Testis (tissue), 2 donors: ENCODE measurements at regions not wholly inside any gene's neighbourhood (a gene's known extent, or its start where the extent isn't known, plus 50 kb on each side); places are given as distances from the start of the nearest gene placed in this dataset.

Source experiments
- DNase-seq: peaks from one replicate; pipeline ENCODE4 v3.0.0-alpha.2; 2019
- H3K27ac ChIP-seq, 2 donors: fragments of 200-600 bp; sonication (generic); one replicate each; pipeline ENCODE4 v1.5.1; 2019
- H3K27me3 ChIP-seq: fragments of 200-600 bp; sonication (generic); one replicate; pipeline ENCODE4 v1.5.1; 2019
- H3K36me3 ChIP-seq: fragments of 200-600 bp; sonication (generic); one replicate; pipeline ENCODE4 v1.5.1; 2017; ENCODE audit warnings: low read depth; ENCODE audit errors: missing control alignments
- H3K4me1 ChIP-seq: fragments of 200-600 bp; sonication (generic); one replicate; pipeline ENCODE4 v1.5.1; 2019
- H3K4me3 ChIP-seq, 2 donors: fragments of 200-600 bp; sonication (generic); one replicate each; pipeline ENCODE4 v1.5.1; 2017 to 2019
- H3K9me3 ChIP-seq: fragments of 200-600 bp; sonication (generic); one replicate; pipeline ENCODE4 v1.5.1; 2017
- CTCF ChIP-seq, 3 experiments: fragments of 450-650 bp in 2 of 3; fragments of 200-600 bp in 1 of 3; sonication (generic) in 1 of 3; IDR thresholded peaks; one replicate each; pipeline ENCODE4 v1.5.1; 2016 to 2019; ENCODE audit warnings: antibody characterized with exemption in 3 of 3, mild to moderate bottlenecking in 2 of 3, moderate library complexity in 1 of 3
- POLR2A ChIP-seq: fragments of 450-650 bp; IDR thresholded peaks from one replicate; pipeline ENCODE4 v1.6.1; 2017; ENCODE audit warnings: antibody characterized with exemption, mild to moderate bottlenecking, moderate library complexity
- WGBS, 2 donors: methylation state at CpG; one replicate each; pipeline ENCODE4 v1.1.5; 2018; 5-methylcytosine and 5-hydroxymethylcytosine counted together
- intact Hi-C: fragments of 100-400 bp; cut with DNase I; formaldehyde crosslinking; loops from one replicate; pipeline ENCODE4 v1.15.1; 2023; ENCODE audit warnings: low total_unique reads

- Histone ChIP-seq H3K27me3 (no peaks in the 10 kb centered on the region), H3K27ac (no peak overlapping the region), H3K4me3 (no peak overlapping the region), H3K9me3 (no peaks in the 10 kb centered on the region), H3K36me3 (no peaks in the 10 kb centered on the region), H3K4me1 (no peaks in the 10 kb centered on the region)
- intact Hi-C loops: no loop called here
- TF ChIP-seq CTCF (IDR thresholded peaks at IDR 0.05): no peak
- no peak for TF ChIP-seq POLR2A
- DNase-seq: no peak
- WGBS, 2 donors: 94 to 97% methylated on average over 5 of the region's 5 CpGs
Observed at GRCh38 chr6:166719019-166719418, 92.0 kb upstream of the RPS6KA2 start.

- 80 to 88% methylated on average over 8 of the region's 8 CpGs for WGBS, 2 donors
- H3K27me3 ChIP-seq: no peaks in the 10 kb centered on the region
- DNase-seq: no peak
- no peaks in the 10 kb centered on the region for H3K4me1 ChIP-seq
- intact Hi-C loops: no loop called here
- H3K36me3 ChIP-seq: no peaks in the 10 kb centered on the region
- no peak for TF ChIP-seq POLR2A
- TF ChIP-seq CTCF (IDR thresholded peaks at IDR 0.05): no peak
- no peaks in the 10 kb centered on the region for H3K9me3 ChIP-seq
- H3K27ac ChIP-seq: no peak overlapping the region
- H3K4me3 ChIP-seq: no peak overlapping the region
Observed at GRCh38 chr6:166718516-166718915, 91.5 kb upstream of the RPS6KA2 start.

- H3K4me1 ChIP-seq: no peaks in the 10 kb centered on the region
- intact Hi-C loops: no loop called here
- H3K4me3 ChIP-seq: no peak overlapping the region
- H3K36me3 ChIP-seq: no peaks in the 10 kb centered on the region
- DNase-seq: no peak
- H3K27me3 ChIP-seq: no peaks in the 10 kb centered on the region
- WGBS, 2 donors: 81% methylated on average over 14 of the region's 14 CpGs
- H3K27ac ChIP-seq: no peak overlapping the region
- TF ChIP-seq CTCF (IDR thresholded peaks at IDR 0.05): no peak
- TF ChIP-seq POLR2A: no peak
- no peaks in the 10 kb centered on the region for H3K9me3 ChIP-seq
Observed at GRCh38 chr6:166716910-166717617, 90.0 kb upstream of the RPS6KA2 start.

- H3K36me3 ChIP-seq: no peaks in the 10 kb centered on the region
- H3K27me3 ChIP-seq: no peaks in the 10 kb centered on the region
- WGBS, 2 donors: 82 to 92% methylated on average over 8 of the region's 8 CpGs
Observed at GRCh38 chr6:166715992-166716391, 88.9 kb upstream of the RPS6KA2 start.

More at GRCh38 chr6:166715992-166716391, 88.9 kb upstream of the RPS6KA2 start:
- DNase-seq: no peak
- no peak overlapping the region for H3K27ac ChIP-seq
- intact Hi-C loops: no loop called here
- no peaks in the 10 kb centered on the region for H3K4me1 ChIP-seq
- H3K9me3 ChIP-seq: no peaks in the 10 kb centered on the region
- TF ChIP-seq POLR2A (no peak), CTCF (IDR thresholded peaks at IDR 0.05) (no peak)
- H3K4me3 ChIP-seq: no peak overlapping the region
